NT2/D1 (cell line): ENCODE measurements at regions not wholly inside any gene's neighbourhood (a gene's known extent, or its start where the extent isn't known, plus 50 kb on each side); places are given as distances from the start of the nearest gene placed in this dataset.

Experiments
- SUZ12 ChIP-seq: IDR thresholded peaks from 2 replicates; pipeline ENCODE4 v1.6.1; 2011; ENCODE audit not compliant: insufficient read length, insufficient read depth; ENCODE audit errors: extremely low read depth
- YY1 ChIP-seq: IDR thresholded peaks from 2 replicates; pipeline ENCODE4 v1.6.1; 2011; ENCODE audit not compliant: insufficient read length, insufficient read depth
- ZNF274 ChIP-seq: IDR thresholded peaks from 2 replicates; pipeline ENCODE4 v1.6.1; 2011; ENCODE audit warnings: mild to moderate bottlenecking, low read depth, low read length

- TF ChIP-seq YY1 (no peak), SUZ12 (no peak), ZNF274 (no peak)
Observed at GRCh38 chr6:151749341-151749740, 58.1 kb upstream of the ESR1 start.
